GM12864 (cell line): ENCODE measurements at regions not wholly inside any gene's neighbourhood (a gene's known extent, or its start where the extent isn't known, plus 50 kb on each side); places are given as distances from the start of the nearest gene placed in this dataset.

ENCODE experiments used
- DNase-seq: peaks from one replicate; pipeline ENCODE4 v3.0.0-alpha.2; 2011; ENCODE audit warnings: low read depth
- H3K4me3 ChIP-seq: 2 replicates; pipeline ENCODE4 v1.5.1; 2011; ENCODE audit warnings: mild to moderate bottlenecking, low read depth, low read length, control low read depth
- TF ChIP-seq, protein P1 (sequence below): IDR thresholded peaks from 2 replicates; pipeline ENCODE4 v1.5.1; 2011; ENCODE audit warnings: low read depth, mild to moderate bottlenecking, moderate library complexity, low read length, control low read depth, inconsistent platforms; ENCODE audit errors: missing control alignments

- DNase-seq = no peak
- TF ChIP-seq, protein P1, sequence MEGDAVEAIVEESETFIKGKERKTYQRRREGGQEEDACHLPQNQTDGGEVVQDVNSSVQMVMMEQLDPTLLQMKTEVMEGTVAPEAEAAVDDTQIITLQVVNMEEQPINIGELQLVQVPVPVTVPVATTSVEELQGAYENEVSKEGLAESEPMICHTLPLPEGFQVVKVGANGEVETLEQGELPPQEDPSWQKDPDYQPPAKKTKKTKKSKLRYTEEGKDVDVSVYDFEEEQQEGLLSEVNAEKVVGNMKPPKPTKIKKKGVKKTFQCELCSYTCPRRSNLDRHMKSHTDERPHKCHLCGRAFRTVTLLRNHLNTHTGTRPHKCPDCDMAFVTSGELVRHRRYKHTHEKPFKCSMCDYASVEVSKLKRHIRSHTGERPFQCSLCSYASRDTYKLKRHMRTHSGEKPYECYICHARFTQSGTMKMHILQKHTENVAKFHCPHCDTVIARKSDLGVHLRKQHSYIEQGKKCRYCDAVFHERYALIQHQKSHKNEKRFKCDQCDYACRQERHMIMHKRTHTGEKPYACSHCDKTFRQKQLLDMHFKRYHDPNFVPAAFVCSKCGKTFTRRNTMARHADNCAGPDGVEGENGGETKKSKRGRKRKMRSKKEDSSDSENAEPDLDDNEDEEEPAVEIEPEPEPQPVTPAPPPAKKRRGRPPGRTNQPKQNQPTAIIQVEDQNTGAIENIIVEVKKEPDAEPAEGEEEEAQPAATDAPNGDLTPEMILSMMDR = no peak
- H3K4me3 ChIP-seq = no peak overlapping the region
Measured at GRCh38 chr12:88805286-88805685, 225.0 kb upstream of the KITLG start.

- no peak for DNase-seq
Measured at GRCh38 chr12:88802096-88802706, 221.9 kb upstream of the KITLG start.

GRCh38 chr12:88801227-88802095, 221.2 kb upstream of the KITLG start:
- TF ChIP-seq, protein P1 = no peak
- no peak for DNase-seq
- H3K4me3 ChIP-seq = no peak overlapping the region

More at GRCh38 chr12:88802096-88802706, 221.9 kb upstream of the KITLG start:
- H3K4me3 ChIP-seq = no peak overlapping the region
- TF ChIP-seq, protein P1 = no peak

GRCh38 chr12:88793096-88793495, 212.8 kb upstream of the KITLG start:
- H3K4me3 ChIP-seq = no peak overlapping the region
- no peak for DNase-seq
- TF ChIP-seq, protein P1 = no peak

GRCh38 chr12:88790231-88790630, 210.0 kb upstream of the KITLG start:
- no peak for DNase-seq
- no peak overlapping the region for H3K4me3 ChIP-seq
- TF ChIP-seq, protein P1 = no peak

- TF ChIP-seq, protein P1 = no peak
- no peak overlapping the region for H3K4me3 ChIP-seq
- DNase-seq = no peak
Measured at GRCh38 chr12:88784166-88784565, 203.9 kb upstream of the KITLG start.
